OCI-LY1 (cell line): ENCODE measurements at regions not wholly inside any gene's neighbourhood (a gene's known extent, or its start where the extent isn't known, plus 50 kb on each side); places are given as distances from the start of the nearest gene placed in this dataset.

Experiments used
- EZH2 ChIP-seq: fragments of 200-600 bp; sonication (generic), shearing (Covaris generic); IDR thresholded peaks from 2 replicates; pipeline ENCODE4 v1.8.0; 2017; ENCODE audit warnings: borderline replicate concordance, mixed run types, mild to moderate bottlenecking, antibody characterized with exemption, low read length, moderate library complexity, mixed read lengths
- TF ChIP-seq, protein P1 (sequence below): fragments of 200-600 bp; sonication (generic), shearing (Covaris generic); IDR thresholded peaks from 2 replicates; pipeline ENCODE4 v1.5.1; 2017; ENCODE audit warnings: mild to moderate bottlenecking, antibody characterized with exemption, low read length, moderate library complexity, mixed read lengths

DNA sequence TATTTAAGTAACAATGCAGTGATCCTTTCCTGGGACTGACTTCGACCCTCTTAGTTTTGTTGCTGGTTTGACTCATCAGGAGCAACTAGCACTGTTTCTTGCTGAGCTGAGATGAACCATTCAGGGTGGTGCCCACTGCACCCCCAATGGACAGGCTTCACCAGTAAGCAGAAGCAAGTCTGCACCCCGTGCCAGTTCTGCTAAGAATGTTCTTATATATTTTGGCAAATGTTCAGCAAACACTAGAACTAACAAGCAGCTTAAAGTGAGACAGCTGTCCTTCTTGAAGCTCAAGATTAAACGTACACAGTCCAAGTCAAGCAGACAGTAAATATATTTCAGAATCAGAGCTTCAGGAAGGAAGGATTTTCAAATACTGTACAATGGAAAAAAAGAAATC is 561.3 kb upstream of the CDH4 start:
- TF ChIP-seq, protein P1, sequence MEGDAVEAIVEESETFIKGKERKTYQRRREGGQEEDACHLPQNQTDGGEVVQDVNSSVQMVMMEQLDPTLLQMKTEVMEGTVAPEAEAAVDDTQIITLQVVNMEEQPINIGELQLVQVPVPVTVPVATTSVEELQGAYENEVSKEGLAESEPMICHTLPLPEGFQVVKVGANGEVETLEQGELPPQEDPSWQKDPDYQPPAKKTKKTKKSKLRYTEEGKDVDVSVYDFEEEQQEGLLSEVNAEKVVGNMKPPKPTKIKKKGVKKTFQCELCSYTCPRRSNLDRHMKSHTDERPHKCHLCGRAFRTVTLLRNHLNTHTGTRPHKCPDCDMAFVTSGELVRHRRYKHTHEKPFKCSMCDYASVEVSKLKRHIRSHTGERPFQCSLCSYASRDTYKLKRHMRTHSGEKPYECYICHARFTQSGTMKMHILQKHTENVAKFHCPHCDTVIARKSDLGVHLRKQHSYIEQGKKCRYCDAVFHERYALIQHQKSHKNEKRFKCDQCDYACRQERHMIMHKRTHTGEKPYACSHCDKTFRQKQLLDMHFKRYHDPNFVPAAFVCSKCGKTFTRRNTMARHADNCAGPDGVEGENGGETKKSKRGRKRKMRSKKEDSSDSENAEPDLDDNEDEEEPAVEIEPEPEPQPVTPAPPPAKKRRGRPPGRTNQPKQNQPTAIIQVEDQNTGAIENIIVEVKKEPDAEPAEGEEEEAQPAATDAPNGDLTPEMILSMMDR, result no peak
- TF ChIP-seq EZH2, result no peak
